ENCODE measurements at regions not wholly inside any gene's neighbourhood (a gene's known extent, or its start where the extent isn't known, plus 50 kb on each side); places are given as distances from the start of the nearest gene placed in this dataset.

GRCh38 chr1:199767700-199768099 lies 259.8 kb upstream of the NR5A2 start:
- DNase-seq = no peak

DNA sequence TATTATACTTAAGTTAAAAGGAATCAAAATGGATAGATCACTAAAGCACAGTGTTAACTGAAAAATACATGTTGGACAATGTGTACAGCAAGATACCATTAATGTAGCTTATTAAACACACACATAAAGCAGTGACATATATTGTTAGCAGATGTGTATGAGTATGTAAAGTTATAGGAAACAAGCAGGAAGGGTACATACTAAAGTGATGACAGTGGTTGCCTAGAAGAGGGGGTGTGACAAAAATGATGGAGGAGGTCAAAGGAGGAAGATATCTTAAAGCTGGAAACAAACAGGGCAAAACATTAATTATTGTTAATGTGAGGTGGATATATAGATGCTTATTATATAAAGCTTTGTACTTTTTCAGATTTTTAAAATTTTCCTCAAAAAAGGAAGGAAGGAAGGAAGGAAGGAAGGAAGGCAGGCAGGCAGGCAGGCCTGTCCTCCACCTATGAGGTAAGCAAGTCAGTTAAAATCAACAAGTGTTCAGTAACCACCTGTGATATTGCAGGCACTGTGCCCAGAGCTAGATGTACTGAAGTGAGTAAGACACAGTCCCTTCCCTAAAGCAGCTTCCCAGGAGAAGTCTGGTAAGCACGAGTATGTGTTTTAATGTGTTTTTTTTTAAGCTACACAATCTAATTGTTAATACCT lies 252.9 kb upstream of the NR5A2 start:
- DNase-seq = no peak

DNA sequence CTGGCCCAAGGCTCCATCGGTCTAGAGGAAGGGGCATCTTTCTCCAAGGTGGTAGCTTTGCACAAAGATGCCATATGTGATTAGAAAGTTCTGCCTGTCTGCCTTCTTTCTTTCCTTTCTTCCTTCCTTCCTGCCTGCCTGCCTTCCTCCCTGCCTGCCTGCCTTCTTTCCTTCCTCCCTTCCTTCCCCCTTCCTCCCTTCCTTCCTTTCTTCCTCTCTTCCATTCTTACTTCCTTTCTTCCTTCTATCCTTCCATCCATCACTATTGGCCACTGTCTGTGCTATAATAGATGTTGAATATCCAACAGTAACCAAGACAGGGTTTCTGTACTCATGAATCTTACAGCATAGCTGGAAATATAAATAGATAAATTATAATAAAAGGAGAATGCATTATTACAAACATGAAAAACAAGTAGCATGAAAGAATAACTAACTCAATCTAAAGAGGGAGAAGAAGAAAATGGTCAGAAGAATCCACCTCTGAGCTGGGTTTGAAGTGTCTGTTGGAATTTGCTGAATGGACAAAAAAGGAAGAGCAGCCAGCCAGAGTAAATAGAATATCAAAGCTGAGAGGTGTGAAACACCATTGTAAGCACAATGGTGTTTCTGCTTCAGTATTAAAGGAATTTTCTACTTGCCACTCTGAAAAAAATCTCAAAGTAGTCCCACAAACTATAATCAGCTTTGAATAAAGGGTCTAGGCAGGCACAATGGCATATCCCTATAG lies 250.6 kb upstream of the NR5A2 start:
- no peak for DNase-seq

GRCh38 chr1:199778324-199778955 lies 249.1 kb upstream of the NR5A2 start:
- DNase-seq = peak; percentile 34

- DNase-seq = no peak
Observed at GRCh38 chr1:199780091-199780490, 247.4 kb upstream of the NR5A2 start.

- no peak for DNase-seq
Observed at GRCh38 chr1:199780948-199781670, 246.4 kb upstream of the NR5A2 start.

- no peak for DNase-seq
Observed at GRCh38 chr1:199784138-199784895, 243.2 kb upstream of the NR5A2 start.

GRCh38 chr1:199786695-199787094 lies 240.8 kb upstream of the NR5A2 start:
- no peak for DNase-seq

- no peak for DNase-seq
Observed at GRCh38 chr1:199789141-199789540, 238.4 kb upstream of the NR5A2 start.

DNA sequence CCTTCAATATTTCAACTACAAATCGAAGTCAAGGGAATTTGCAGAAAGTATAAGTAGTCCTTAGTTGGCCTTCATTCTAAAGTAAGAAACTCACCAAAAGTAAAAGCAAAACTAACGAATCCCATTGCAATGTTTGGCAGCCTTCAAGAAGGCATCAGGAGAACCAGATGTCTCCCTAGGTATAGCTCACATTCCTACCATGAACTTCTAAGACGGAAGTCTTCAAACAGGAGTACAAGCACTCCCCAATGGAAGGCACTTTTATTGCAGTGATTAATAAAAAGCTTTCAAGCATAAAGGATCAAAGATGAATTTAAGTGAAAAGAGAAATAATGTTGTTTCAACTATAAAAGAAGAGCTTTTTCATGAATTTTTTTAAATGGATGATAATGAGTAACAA lies 236.0 kb upstream of the NR5A2 start:
- DNase-seq = no peak

DNA sequence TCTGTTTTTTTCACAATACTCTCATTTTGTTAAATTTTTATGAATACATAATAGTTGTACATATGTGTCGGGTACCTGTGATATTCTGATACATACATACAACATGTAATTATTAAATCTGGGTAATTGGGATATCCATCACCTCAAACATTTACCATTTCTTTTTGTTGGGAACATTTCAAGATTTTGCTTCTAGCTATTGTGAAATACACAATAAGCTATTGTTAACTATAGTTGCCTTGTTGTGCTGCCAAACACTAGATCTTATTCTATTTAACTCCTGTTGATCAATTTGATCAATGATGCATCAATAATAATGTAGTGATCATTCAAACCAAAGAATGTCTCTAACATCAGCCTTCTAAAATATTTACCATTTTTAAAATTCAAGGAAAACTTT lies 234.6 kb upstream of the NR5A2 start:
- no peak for DNase-seq

- DNase-seq = no peak
Observed at GRCh38 chr1:199794105-199794863, 233.2 kb upstream of the NR5A2 start.

DNA sequence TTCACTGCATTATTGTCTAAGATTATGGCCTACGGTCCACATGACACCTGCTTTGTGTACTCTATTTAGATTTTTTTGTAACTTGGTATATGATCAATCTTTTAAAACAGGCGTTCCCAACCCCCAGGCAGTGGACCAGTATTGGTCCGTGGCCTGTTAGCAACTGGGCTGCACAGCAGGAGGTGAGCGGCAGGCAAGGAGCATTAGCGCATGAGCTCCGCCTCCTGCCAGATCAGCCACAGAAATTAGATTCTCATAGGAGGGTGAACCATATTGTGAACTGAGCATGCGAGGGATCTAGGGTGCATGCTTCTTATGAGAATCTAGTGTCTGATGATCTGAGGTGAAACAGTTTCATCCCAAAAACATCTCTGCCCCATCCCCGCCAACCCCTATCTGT lies 228.4 kb upstream of the NR5A2 start:
- no peak for DNase-seq

- no peak for DNase-seq
Observed at GRCh38 chr1:199804526-199804925, 223.0 kb upstream of the NR5A2 start.

- no peak for DNase-seq
Observed at GRCh38 chr1:199808110-199808870, 219.2 kb upstream of the NR5A2 start.

GRCh38 chr1:199809311-199809710 lies 218.2 kb upstream of the NR5A2 start:
- DNase-seq = no peak

GRCh38 chr1:199811163-199811562 lies 216.3 kb upstream of the NR5A2 start:
- DNase-seq = no peak

DNA sequence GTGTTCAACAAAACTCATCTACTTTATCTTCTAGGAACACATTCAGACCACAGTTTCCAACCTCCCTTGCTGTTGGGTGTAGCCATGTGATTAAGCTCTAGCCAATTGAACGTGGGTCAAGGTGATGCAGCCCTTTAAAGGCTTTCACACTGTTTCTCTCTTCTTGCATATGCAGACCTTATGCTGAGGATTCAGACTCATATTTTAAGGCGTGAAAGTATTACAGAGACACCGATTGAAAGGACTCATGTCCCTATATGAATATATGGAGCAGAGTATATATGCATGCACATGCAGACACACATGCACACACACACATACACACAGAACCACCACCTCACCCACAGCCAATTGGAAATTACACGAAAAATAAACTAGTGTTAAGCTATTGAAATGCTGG lies 214.3 kb upstream of the NR5A2 start:
- DNase-seq = no peak

DNA sequence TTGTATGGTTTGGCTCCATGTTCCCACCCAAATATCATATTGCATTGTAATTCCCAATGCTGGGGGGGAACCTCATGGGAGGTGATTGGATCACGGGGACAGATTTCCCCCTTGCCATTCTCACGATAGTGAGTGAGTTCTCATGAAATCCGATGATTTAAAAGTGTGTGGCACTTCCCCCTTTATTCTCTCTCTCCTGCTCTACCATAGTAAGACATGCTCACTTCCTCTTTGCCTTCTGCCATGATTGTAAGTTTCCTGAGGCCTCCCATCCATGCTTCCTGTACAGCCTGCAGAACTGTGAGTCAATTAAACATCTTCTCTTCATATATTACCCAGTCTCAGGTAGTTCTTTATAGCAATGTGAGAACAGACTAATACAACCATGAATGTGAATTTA lies 211.6 kb upstream of the NR5A2 start:
- DNase-seq = no peak

GRCh38 chr1:199817266-199817665 lies 210.2 kb upstream of the NR5A2 start:
- DNase-seq = no peak
